ENCODE measurements at regions not wholly inside any gene's neighbourhood (a gene's known extent, or its start where the extent isn't known, plus 50 kb on each side); places are given as distances from the start of the nearest gene placed in this dataset.

DNA sequence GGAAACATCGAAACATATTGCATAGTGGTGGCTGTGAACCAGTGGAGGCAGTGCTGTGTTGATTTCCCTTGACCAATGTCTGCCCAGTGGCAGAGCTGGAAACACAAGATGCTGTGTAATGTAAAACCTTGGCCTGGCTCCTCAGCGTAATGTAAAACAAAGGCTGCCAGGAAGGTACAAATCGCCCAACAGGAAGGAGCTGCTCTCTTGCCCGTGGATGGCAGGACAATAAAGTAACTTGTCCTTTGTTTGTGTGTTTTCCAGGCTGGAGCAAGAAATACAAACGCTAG, 143.4 kb downstream of the PALM2AKAP2 start:
- TF ChIP-seq, protein P1, sequence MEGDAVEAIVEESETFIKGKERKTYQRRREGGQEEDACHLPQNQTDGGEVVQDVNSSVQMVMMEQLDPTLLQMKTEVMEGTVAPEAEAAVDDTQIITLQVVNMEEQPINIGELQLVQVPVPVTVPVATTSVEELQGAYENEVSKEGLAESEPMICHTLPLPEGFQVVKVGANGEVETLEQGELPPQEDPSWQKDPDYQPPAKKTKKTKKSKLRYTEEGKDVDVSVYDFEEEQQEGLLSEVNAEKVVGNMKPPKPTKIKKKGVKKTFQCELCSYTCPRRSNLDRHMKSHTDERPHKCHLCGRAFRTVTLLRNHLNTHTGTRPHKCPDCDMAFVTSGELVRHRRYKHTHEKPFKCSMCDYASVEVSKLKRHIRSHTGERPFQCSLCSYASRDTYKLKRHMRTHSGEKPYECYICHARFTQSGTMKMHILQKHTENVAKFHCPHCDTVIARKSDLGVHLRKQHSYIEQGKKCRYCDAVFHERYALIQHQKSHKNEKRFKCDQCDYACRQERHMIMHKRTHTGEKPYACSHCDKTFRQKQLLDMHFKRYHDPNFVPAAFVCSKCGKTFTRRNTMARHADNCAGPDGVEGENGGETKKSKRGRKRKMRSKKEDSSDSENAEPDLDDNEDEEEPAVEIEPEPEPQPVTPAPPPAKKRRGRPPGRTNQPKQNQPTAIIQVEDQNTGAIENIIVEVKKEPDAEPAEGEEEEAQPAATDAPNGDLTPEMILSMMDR (conservative IDR thresholded peaks at IDR 0.05; ENCODE audit: low read depth, low read length), result no peak
- TF ChIP-seq EZH2phosphoT487 (IDR thresholded peaks at IDR 0.05; ENCODE audit: borderline replicate concordance, low read length), result no peak
- TF ChIP-seq EZH2 (IDR thresholded peaks at IDR 0.05; ENCODE audit: low read length, unreplicated experiment), result no peak

Data from PC-3 (cell line).